ENCODE measurements at regions not wholly inside any gene's neighbourhood (a gene's known extent, or its start where the extent isn't known, plus 50 kb on each side); places are given as distances from the start of the nearest gene placed in this dataset.
A peak's percentile ranks its signal among the peaks of the same experiment; 100 is the strongest.

DNA sequence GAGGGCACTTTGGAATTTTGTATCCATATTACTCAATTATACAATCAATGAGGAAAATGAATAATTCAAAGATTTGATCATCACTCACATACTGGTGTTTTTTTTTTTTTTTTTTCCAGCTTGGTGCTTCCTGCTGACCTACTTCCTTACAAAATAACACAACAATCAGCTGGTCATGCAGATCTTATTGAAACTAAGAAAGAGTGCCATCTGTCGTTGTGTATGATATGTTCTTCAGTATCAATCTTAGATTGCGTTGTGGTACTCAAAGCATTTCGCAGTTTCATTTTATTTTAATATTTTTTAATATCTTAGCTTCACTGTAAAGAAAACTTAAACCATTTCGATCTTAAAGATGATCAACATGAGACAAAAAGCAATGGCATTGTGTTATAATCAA, 155.6 kb downstream of the OGFRL1 start:
- no peak for DNase-seq

DNA sequence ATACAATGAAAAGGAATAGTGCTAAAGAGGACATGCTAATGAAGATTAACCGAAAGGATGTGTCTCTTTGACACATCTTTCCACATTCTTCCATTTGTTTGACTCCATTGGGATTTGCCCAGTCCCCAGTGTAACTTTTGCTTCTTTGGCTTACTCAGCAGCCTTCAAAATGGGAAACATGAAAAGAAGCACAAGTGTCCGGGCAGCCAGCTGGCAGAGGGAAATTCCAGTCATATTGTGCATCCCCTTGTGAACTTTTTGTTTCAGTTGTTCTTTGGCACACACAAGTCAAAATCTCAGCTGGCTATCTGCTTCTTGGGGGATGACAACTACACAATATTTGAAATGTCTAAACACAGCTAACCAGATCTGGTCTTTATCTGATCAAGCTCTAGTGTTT, 157.4 kb downstream of the OGFRL1 start:
- no peak for DNase-seq

DNA sequence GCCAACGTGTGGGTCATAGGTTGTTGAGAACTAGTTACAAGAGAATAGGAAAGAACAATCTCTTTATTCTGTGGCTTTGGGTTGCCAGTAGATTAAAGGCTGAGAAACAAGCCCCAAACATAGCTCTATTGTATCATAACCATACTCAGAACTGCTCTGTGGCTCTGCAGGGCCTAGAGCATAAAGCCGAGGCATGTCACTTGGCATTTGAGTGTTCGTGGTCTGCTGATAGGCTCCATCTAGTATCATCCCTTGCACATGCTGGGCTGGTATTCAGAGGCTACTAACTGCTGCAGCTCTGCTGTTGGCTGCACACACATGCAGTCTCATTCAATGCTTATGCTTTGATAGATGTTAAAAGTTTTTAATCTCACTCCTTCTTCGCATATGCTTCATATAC, 157.9 kb downstream of the OGFRL1 start:
- no peak for DNase-seq

DNA sequence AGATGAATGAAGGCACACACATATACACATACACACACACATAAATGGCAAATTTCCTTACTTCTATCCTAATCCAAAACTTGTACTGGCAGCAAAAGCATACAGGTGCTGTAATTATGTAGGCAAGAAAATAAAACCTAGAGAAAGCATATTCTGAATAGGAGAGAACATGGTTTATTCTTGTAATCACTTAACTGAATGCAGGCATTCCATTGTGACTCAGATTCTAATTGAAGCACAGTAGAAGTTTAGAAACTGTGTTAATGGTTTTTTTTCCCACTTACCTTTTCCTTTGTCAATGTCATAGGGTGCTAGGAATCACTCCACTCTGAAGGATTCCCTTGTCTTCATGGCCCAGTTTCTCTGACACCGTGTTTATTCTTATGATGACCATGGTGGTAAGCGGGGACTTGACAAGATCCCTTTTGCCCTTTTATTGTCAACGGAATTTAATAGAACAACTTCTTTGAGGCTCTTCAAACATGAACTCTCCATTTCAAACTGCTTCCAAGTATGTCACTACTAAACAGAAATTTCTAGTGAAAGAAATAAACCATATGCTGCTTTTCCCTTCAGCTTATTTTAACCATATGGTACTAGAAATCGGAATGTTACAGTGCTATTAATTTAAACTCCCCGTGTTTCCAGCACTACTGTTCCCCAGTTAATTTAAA, 164.2 kb downstream of the OGFRL1 start:
- no peak for DNase-seq

DNA sequence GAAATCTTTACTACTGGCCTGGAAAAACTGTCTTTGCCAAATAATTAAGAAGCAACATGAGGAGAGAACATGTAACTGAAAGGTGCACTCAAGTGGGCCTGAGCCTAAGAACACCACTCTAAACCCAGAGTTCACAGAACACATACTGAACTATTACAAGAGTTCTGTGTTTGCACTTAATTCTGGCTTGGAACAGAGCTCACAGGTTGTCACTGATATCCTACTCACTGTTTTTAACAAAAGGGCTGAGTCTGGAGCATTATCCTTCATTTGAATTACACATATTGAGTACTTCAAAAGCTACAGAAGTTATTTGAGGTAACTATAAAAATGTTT, 164.7 kb downstream of the OGFRL1 start:
- no peak for DNase-seq

DNA sequence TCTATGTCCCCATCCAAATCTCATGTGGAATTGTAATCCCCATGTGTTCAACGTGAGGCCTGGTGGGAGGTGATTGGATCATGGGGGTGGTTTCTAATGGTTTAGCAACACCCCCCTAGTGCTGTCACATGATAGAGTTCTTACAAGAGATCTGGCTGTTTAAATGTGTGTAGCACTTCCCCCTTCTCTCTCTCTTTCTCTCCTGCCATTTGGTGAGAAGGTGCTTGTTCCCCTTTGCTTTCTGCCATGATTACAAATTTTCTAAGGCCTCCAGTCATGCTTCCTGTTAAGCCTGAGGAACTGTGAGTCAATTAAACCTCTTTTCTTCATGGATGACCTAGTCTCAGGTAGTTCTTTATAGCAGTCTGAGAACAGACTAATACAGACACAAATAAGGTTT, 165.4 kb downstream of the OGFRL1 start:
- no peak for DNase-seq

DNA sequence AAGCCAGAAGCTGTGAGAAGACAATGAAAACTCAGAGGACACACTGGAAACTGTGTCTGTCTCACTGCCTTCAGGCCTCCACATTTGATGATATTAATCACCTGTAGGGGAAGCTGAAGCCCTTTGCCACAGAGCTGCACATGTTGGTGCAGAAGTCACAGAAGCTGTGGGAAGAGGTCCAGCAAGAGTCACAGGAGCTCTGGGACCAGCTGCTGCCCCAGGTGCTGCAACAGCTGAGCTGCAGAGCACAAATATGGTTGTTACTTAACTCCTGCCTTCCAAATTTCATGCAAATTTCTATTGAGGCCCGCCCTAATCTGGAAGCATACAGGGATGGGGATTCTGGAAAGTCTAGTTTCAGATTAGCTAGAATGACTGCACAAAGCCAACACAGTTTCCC, 169.3 kb downstream of the OGFRL1 start:
- DNase-seq: peak; percentile 72

DNA sequence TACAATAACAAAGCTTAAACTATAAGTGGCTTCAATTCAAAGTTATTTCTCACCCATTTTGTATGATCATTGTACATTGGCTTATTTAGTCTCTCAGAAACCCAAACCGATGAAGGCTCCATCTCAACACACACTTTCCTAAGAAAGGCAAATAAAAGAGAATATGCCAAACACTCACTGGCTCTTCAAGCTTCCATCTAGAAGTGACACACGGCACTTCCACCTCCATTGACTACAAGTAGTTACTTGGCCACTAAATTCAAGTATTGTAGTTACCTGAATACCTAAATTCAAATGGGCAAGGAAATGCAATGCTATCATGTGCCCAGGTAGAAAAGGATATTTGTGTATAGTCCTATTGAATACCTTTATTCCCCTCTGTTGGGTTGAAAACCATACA, 170.6 kb downstream of the OGFRL1 start:
- DNase-seq: no peak

DNA sequence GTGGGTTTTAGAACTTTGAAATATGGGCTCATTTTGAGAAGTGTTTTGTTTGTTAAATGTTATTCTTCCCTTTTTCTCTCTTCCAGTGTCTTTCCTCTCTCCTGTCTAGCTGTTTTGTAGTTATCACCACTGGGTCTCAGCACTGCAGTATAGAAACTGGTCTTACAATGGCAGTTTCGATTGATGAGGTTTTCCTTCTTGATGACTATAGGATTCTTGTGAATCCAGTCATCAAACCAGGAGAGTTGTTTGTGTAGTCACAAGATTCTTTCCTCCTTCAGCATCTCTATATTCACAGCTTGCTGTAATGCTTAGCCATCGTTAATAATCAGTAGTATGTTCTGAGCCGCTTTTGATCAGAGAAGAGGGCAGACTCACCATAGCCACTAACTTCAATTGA, 172.3 kb downstream of the OGFRL1 start:
- DNase-seq: no peak

DNA sequence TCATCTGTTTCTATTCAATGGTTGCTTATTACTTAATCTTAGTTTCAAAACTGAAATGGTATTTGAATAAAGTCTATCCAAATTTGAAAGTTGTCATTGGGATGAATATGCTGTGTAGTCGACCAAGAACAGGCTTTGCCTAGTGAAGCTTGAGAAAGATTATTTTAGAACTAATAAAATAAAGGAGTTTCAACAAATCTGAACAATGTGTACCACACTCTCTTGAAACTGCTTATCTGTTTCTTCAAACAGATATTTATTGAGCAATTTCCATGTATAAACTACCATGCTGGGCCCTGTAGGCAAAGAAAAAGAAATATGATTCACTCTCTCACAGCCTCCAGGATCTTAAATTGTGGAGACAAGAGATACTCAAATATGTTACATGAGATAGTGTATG, 174.4 kb downstream of the OGFRL1 start:
- no peak for DNase-seq

DNA sequence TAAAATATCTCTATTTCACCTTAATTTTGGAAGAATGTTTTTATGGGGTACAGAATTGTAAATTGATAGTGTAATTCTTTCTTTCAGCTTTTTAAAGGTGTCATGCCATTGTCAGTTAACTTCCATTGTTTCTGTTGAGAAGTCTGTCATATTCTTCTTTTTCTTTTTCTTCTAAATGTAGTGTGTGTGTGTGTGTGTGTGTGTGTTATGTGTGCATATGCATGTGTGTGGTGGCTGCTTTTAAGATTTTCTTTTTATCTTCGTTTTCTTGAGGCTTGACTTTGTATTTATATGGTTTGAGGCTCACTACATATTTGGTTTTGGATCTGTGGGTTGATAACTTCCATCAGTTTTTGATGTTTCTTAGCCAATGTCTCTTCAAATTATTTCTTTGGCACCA, 176.5 kb downstream of the OGFRL1 start:
- DNase-seq: no peak

DNA sequence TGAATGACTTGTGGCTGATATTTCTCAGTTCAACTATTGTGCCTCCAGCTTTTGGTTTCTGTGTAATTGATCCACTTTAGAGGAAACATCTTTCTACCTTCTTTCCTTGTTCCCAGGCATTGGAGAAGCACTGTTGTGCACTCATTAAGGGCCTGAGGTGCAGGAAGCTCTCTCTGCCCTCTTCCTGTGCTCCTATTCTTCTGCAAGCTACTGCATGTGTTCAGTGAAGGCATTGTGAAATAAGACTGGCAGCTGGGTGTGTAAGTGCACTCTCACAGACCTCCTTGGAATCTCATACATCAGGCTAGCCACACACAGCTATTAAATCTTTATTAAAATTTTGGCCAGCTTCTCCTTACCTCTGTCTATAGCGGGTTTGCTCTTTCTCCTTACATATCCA, 177.8 kb downstream of the OGFRL1 start:
- DNase-seq: no peak

DNA sequence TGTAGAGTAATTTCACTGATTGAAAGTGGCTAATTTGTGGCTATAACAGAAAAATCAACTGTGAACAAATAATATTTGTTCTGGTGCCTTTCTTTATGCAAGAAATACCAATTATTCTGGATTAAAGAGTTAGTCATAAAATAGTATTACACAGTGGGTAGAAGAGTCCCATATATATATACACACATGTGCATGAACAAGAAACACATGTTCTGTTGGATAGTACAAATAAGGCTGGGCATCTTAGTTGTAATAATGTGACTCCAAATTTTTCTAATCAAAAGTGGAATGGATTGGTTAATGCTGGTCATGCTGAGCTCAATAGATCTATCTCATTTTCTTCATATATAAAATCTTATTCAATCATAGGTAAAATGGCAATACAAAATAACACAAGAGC, 179.4 kb downstream of the OGFRL1 start:
- DNase-seq: no peak

DNA sequence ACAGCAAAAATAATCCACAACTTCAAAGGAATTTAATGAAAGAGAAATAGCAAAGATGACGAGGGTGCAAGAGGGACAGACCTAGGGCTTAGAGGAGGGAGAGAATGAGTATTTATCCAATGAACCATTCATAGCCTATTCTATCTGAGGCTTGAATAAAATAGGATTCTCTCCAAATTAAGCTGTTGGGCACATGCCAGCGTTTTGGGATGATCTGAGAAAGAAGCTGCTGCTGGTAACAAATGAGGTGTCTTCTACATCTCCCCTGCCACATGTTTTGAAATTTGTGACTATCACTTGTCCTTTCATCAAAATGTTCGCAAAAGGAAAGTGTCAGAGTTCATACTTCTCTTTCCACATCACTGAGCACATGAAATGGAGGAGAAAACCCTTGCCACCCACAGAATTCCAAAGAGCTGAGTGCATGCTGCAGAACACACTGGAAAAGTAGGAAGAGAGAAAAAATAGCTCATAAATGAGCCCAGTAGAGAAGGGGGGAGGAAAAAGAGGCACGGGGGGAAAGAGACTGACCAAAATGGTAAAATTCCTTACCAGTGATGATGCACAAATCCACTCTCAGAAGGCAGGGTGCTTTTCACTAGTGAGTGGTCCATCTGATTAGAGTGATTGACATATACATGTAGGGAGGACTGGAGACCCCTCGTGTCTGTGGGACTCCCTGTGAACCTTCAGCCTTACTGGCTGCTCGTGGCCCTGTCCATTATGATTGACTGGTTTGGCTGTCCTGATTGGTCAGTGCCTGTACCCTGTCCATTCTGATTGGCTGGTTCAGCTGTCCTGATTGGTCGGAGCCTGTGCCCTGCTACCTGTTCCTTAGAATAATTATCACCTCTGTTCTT, 180.5 kb downstream of the OGFRL1 start:
- DNase-seq: no peak

DNA sequence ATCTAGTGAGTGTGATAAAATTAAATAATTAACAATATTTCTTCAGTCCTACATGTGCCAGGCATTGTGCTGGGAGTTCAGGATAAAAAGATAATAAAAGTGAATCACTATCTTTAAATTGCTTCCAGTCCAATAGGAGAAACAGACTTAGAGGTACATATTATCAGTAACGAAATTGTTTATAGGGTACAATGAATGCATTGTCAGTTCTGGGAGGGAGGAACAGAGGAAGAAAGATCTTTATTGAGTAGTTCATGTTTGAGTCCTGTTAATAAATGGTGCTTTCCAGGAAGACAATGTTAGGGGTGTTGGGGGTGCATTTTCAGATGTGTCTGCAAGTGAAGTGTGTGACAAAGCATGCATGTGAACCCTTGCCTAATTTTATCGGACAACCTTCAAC, 183.1 kb downstream of the OGFRL1 start:
- no peak for DNase-seq

DNA sequence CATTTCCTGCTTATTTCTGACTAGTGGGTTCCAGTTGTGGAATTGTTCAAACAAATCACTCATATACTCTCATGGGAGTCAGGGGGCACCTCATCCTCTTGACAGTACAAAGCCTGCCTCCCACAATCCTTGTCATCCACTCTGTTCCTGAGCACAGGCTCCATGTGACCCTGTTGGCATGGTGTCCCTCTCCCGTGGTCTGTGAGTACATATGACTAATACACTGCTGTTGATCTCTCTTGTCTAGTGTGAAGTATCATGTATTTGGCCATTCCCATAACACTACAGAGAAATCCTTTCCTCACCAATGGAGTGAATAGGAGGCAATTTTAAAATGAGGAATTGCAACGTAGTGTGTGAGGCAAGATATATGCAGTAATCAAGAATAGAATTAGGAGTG, 185.3 kb downstream of the OGFRL1 start:
- no peak for DNase-seq

DNA sequence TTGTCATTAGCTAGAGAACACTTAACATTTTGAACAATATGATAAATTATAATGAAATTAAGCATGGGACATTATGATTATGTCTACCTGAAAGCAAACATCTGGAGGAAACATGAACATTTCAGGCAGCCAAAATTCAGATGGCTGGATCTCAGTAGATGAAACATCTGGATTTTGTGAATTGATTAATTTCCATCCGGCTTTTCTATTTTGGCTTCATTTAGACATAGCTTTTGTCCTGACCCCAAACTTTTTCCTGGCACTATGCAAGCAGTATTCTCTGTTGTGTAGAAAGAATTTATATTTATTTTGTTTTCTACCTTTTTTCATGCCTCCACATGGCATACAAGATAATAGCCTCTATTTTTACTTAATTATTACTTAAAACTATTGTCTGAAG, 186.3 kb downstream of the OGFRL1 start:
- DNase-seq: no peak

DNA sequence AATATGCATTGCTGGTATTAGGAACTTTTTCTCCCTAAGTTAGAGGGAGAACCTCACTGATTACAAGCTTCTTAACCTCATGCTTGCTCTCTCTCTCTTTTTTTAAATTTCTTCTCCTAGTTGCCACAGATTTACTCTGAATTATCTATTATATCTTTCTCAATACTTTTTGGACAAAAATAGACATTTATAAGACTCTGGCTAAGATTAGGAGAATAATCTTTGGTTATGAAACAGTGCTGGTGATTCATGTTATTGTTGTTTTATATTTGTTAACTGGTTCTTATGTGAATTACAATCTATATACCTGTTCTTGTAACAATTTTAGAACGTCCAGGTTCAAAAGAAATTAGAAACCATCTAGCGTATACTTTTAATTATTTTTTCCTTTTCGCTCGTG, 187.8 kb downstream of the OGFRL1 start:
- no peak for DNase-seq

DNA sequence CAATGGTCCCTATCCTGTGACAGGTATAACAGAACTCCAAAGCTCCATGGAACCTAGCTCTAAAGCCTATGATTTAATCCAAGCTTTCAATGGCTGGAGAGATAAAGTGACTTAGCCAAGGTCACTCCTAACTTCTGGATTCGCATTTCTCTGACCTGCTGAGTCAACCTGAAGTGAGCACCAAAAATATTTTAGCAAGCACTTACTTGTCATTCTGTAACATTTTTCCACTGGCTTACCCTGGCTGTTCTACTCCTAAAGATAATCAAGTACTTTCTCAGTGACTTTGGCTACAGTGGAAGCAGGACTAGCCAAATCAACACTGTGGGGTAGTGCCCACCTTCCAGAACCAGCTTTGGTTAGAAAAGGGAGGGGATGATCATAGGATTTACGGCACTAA, 188.3 kb downstream of the OGFRL1 start:
- DNase-seq: no peak

DNA sequence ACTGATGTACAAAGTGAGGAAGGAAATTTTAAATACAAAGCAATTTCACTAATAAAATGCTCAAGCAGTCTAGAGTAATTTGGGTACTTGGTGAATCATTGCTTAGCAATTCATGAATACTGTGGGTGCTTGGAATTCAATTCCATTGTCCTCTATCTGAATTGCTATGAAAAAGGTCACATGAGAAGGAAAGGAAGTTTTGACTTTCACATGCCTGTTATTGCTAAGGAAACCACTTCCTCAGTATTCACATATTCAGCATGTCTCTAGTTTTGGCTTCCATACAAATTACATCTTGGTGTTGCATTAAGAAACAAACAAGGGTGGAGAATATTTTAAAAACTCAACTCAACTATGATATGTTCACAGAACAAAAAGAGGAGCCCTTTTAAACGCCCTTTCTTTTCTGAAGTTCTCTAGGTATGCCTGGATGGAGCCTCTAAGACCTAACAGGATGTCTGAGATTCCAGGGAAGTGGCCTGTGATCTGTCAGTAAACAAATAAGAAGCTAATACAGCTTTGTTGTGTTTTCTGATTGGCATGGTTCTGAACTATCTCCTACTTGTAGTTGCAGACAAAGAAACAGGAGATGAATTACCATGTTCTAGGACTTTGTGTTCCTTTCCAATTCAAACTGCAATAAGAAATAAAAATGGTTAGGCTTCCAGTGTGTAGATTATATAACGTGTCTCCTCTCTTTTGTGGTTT, 190.4 kb downstream of the OGFRL1 start:
- DNase-seq: peak; percentile 49

DNA sequence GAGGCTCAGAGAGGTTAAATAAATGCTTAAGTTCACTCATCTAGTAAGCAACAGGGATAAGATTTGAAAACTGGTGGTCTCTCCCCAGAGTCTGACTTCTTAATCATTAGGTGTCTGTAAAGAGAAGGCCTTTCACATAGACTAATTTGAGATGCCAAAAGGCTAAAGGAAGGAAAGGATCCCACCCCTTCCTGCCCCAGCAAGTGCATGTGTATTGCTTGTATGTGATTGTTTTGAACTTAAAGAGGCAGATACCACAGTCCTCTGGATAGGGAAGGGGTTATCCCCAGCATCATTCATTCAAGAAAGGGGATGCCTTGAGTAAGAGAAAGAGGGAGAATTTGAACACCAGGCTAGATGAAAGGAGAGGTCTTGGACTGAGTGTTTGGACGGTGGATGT, 192.0 kb downstream of the OGFRL1 start:
- no peak for DNase-seq

DNA sequence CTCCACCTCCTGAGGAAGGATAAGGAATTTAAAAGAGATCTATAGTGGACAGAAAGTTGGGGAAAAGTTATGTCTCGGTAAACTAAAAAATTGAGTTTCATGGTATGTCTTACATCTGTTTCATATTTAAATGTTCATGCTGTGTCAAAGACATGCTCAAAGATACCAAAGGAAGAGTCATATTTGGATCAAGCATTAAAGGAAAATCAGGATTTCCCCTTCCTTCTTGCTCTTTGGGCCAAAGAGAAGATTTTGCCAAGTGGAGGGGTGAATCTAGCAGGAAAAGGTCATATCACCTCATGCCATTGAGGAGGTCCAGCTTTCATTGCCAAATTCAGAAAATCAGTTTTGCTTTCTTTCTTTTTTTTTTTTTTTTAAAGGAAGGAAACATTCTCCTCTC, 192.4 kb downstream of the OGFRL1 start:
- no peak for DNase-seq

DNA sequence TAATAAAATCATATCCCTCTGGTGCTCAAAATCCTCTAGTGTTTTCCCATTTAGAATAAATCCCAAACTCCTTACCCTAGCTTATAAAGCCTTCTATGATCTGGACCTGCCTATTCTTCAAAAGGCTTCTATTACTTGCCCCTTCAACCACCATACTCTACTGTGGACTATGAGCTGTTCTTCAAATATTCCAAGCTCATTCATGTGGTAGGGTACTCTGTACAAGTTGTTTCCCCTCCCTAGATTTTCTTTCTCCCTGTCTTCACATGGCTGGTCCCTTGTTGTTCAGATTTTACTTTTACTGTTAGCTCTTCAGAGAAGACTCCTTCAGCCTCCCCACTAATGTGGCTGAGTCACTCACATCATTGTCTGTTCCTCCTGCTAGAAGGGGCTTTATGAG, 193.2 kb downstream of the OGFRL1 start:
- no peak for DNase-seq

DNA sequence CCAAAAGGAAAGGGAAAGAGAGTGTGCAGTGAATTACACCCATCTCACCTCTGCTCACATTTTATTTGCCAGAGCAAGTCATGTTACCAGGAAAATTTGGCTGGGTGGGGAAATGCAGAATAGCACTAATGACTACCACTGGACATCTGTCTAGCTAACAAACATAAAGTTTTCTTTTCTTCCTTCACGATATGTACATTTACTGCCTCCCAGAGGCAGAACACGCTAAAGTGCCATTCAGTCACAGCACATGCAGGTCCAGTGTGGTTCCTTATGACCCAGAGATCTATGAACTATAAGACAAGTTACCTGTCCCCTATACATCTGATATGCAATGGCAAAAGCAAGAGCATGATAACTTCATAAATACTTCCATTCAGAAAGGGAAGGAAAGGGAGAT, 194.1 kb downstream of the OGFRL1 start:
- DNase-seq: no peak

Data from RPMI8226 (cell line).